HL-60 (cell line): ENCODE measurements at regions not wholly inside any gene's neighbourhood (a gene's known extent, or its start where the extent isn't known, plus 50 kb on each side); places are given as distances from the start of the nearest gene placed in this dataset.

Source experiments
- GABPA ChIP-seq: IDR thresholded peaks from 2 replicates; pipeline ENCODE4 v1.6.1; 2012; ENCODE audit warnings: low read depth
- POLR2AphosphoS5 ChIP-seq: IDR thresholded peaks from 2 replicates; pipeline ENCODE4 v1.6.1; 2012; ENCODE audit warnings: low read depth
- TF ChIP-seq, protein P1 (sequence below): IDR thresholded peaks from one replicate; pipeline ENCODE4 v1.5.1; 2011; ENCODE audit warnings: low read length, control low read depth, inconsistent platforms; ENCODE audit not compliant: insufficient read depth
- TF ChIP-seq, protein P2 (sequence below): IDR thresholded peaks from 2 replicates; pipeline ENCODE4 v1.6.1; 2012; ENCODE audit warnings: low read depth; ENCODE audit not compliant: insufficient replicate concordance

DNA sequence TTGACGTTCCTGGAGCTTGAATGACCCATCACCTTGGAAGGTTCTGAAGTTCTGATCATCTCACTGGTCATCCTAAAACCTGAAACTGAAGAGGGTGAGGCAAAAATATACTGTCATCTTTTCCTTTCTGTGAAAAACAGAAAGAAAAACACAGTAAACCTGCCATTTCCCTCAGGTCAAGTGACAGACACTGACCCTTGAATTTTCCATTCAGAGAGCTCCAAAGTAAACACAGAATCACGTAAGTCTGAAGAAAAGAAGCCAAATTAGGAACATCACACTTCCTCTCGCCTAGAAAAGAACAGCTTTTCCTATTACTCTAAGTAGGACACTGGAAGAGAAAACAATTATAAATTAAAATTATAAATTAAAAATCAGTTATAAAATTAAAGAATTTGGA, 78.7 kb upstream of the TGFBR2 start:
- TF ChIP-seq, protein P1, sequence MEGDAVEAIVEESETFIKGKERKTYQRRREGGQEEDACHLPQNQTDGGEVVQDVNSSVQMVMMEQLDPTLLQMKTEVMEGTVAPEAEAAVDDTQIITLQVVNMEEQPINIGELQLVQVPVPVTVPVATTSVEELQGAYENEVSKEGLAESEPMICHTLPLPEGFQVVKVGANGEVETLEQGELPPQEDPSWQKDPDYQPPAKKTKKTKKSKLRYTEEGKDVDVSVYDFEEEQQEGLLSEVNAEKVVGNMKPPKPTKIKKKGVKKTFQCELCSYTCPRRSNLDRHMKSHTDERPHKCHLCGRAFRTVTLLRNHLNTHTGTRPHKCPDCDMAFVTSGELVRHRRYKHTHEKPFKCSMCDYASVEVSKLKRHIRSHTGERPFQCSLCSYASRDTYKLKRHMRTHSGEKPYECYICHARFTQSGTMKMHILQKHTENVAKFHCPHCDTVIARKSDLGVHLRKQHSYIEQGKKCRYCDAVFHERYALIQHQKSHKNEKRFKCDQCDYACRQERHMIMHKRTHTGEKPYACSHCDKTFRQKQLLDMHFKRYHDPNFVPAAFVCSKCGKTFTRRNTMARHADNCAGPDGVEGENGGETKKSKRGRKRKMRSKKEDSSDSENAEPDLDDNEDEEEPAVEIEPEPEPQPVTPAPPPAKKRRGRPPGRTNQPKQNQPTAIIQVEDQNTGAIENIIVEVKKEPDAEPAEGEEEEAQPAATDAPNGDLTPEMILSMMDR: no peak
- TF ChIP-seq POLR2AphosphoS5: no peak
- TF ChIP-seq, protein P2, sequence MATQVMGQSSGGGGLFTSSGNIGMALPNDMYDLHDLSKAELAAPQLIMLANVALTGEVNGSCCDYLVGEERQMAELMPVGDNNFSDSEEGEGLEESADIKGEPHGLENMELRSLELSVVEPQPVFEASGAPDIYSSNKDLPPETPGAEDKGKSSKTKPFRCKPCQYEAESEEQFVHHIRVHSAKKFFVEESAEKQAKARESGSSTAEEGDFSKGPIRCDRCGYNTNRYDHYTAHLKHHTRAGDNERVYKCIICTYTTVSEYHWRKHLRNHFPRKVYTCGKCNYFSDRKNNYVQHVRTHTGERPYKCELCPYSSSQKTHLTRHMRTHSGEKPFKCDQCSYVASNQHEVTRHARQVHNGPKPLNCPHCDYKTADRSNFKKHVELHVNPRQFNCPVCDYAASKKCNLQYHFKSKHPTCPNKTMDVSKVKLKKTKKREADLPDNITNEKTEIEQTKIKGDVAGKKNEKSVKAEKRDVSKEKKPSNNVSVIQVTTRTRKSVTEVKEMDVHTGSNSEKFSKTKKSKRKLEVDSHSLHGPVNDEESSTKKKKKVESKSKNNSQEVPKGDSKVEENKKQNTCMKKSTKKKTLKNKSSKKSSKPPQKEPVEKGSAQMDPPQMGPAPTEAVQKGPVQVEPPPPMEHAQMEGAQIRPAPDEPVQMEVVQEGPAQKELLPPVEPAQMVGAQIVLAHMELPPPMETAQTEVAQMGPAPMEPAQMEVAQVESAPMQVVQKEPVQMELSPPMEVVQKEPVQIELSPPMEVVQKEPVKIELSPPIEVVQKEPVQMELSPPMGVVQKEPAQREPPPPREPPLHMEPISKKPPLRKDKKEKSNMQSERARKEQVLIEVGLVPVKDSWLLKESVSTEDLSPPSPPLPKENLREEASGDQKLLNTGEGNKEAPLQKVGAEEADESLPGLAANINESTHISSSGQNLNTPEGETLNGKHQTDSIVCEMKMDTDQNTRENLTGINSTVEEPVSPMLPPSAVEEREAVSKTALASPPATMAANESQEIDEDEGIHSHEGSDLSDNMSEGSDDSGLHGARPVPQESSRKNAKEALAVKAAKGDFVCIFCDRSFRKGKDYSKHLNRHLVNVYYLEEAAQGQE: no peak
- no peak for TF ChIP-seq GABPA
